ENCODE measurements at regions not wholly inside any gene's neighbourhood (a gene's known extent, or its start where the extent isn't known, plus 50 kb on each side); places are given as distances from the start of the nearest gene placed in this dataset.

GRCh38 chr5:61790678-61791077, 458.6 kb downstream of the ZSWIM6 start:
- no peak for DNase-seq (ENCODE audit: low read depth)

DNA sequence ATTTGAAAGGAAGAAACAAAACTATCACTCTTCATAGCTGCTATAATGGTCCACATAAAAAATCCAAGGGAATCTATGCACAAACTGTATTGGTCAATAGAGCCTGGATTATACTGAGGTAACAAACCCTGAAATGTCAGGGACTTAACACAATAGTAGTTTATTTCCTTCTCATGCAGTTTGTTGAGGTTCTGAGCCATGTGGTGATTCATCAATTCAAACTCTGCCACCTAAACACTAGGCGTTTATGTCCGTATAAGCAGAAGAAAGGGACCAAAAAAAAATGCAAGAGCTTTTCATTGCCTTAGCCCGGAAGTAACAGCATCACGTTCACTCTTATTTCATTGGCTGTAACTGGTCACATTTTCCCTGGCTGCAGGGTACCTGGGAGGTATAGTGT, 464.7 kb downstream of the ZSWIM6 start:
- no peak for DNase-seq (ENCODE audit: low read depth)

- DNase-seq (ENCODE audit: low read depth): no peak
Observed at GRCh38 chr5:61800450-61800849, 468.4 kb downstream of the ZSWIM6 start.

GRCh38 chr5:61801174-61801573, 469.1 kb downstream of the ZSWIM6 start:
- DNase-seq (ENCODE audit: low read depth): no peak

DNA sequence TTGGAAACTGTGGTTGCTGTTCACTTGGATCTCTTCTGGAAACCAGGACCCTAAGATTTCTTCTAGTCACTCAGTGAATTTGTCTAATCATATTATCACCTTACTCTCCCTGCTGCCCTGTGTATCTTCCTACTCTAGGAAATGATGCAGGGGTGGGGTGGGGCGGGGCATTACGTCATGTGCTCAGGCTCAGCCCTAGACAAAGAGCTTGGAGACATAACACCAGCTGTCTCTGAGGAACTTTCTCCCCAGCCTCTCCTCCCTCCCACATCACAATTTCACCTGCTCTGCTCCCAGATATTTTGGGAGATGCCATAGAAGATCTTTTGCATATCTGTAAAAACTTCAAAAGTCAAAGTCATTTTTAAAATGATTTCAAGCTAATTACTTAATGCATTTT, 470.4 kb downstream of the ZSWIM6 start:
- no peak for DNase-seq (ENCODE audit: low read depth)

DNA sequence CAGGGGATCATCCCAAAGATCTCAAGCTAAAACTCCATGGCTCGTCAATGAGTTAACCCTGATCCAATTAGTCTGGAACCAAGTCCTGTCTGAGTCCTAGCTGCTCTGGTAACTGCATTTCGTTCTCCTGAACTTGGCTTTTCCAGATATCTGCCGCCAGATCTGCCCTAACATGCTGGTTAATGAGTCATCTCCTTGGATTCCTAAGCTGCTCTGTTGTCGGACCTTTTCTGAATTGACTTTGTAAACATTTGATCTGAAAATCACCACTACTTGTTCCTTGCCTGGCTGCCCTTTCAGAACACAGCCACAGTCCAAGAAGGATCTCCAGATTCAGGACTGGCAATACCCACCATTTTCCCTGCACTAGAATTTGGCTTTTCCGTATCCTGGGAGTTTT, 473.0 kb downstream of the ZSWIM6 start:
- DNase-seq (ENCODE audit: low read depth): no peak

GRCh38 chr5:61806491-61807020, 474.5 kb downstream of the ZSWIM6 start:
- no peak for DNase-seq (ENCODE audit: low read depth)

DNA sequence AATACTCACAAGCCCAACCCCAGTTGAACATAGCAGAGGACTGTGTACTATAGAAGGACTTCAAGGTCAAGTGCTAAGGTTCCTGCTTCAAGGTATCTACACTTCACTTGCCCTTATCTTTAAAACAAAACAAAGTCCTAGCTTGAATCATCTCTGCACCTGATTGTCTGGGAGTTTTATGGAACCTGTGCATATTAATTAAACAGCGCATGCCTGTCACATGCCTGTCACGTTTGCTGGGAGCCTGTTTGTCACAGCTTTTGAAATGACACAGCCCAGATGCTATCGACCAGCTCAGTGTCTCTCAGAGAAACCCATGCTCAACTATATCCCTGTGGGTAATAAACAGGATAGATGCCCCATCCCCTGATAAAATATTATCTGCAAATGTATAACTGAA, 476.0 kb downstream of the ZSWIM6 start:
- DNase-seq (ENCODE audit: low read depth): no peak

DNA sequence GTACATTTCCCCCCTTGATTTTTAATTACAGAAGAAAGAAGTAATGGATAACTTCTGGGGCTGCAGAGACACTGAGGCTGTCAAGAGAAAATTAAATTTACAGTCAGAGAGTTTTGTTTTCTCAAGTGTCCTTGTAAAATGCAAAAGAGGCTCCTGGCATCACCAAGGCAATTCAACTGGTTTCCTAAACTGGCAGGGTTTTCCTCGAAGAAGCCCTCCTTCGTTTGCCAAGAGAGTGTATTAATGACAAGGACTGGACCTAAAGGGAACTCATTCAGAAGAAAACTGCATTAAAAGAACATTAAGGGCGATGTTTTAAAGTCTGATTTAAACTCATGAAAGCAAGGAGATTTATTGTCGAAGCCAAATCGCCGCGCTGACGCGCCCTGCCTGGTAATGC, 476.9 kb downstream of the ZSWIM6 start:
- DNase-seq (ENCODE audit: low read depth): no peak

DNA sequence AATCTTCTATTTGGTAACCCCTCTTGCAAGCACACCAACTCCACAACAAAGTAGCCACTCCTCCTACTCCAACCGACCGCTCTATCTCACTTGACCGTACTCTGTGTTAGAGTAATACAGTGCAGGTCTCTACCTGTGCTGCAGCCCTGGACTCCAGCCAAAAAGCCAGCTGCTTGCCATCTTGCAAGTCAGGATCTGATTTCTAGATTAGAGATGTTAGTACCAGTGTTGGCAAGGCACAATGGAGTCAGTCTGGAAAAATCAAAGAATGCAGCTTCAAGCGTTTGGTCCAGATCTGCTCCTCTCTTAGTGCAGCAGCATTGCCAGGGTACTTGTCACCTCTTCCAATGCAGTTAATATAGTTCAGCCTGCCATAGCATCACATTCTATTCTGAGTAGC, 477.6 kb downstream of the ZSWIM6 start:
- DNase-seq (ENCODE audit: low read depth): no peak

DNA sequence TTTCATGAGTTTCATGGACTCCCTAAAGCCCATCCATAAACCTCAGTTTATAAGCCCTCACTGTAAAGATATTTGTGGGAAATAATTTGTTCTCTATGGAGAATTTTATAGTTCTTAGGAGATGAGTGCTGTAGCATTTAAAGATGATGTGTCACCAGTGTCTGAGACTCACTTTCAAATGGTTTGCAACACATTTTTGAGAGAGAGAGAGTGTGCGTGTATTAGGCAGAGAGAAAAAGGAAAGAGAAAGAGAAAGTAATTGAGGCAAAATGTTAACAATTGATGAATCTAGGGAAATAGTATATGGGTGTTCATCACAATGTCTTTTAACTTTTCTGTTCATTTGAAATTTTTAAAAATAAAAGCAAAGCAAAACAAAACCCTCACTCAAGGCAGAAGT, 479.0 kb downstream of the ZSWIM6 start:
- no peak for DNase-seq (ENCODE audit: low read depth)

DNA sequence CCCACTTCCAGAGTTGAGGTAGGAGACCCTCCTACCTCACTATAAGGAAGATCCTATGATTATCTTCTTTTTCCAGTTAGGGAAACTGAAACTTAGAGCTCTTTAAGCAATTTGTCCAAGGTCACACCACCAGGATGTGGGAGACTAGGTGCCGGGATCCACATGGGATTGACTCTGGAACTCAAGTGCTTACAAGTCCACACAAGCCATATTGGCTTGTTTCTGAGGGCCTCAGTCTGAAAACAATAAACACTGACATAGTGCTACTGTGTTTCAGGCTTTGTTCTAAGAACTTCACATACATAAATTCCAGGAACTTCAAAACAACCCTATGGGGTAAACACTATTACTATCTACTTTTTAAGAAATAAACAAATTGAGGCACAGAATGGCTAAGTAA, 481.3 kb downstream of the ZSWIM6 start:
- no peak for DNase-seq (ENCODE audit: low read depth)

- DNase-seq (ENCODE audit: low read depth): no peak
Observed at GRCh38 chr5:61815339-61815738, 483.3 kb downstream of the ZSWIM6 start.

DNA sequence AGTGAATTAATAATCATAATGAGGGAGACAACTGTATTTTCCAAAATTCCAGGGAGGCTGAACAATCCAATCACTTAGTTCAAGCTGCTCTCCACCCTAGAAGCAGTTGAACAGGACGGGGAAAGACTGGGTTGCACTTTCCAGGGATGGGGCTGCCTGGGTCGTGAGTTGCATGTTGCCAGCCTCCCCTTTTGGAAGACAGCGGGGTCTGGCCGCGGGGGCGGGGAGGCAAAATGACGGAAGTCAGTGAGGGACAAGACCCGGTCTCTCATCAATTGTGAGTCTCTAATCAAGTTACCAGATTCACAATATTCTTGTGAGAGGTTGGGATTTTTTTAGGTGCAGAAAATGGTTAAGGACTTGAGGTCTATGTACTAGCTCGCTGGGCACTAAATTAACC, 484.1 kb downstream of the ZSWIM6 start:
- no peak for DNase-seq (ENCODE audit: low read depth)

DNA sequence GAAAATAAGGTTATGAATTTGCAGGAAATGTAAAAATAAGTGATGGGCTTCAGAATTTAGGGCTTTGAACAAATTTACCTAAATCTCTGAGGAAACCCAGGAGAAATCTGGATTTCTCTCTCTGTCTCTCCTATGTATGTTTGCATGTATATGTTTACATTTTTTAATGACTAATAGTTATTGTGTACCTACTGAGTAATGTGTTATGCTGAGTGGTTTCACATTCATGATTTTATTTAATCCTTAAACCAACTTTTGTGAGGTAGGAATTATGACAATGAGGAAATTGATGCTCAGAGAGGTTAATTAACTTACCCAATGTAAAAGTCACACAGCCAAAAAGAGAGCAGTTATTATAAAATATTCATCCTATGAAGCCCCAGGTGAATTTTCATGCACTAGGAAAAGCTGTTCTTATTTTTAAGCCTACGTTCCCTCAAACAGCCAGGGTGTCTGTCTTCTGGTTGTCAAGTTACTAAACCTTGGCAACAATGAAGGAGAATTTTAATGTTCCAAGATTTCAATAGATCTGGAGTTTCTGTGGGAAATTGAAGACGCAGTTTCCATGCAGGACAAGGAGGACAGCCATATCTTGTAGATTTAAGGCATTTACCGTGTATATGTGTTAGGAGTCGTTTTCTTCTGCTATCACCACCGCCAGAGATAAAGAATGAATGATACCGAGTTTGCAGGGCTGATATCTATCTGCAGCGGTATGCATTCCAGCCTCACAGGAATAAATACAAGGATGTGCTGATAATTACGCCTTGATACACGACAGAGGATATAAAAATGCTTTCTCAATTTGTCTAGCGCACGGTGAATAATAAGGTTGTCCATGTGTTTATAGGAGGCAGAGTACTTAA, 484.8 kb downstream of the ZSWIM6 start:
- DNase-seq (ENCODE audit: low read depth): no peak

GRCh38 chr5:61817472-61818326, 485.6 kb downstream of the ZSWIM6 start:
- DNase-seq (ENCODE audit: low read depth): no peak

GRCh38 chr5:61820836-61821235, 485.2 kb upstream of the KIF2A start:
- DNase-seq (ENCODE audit: low read depth): no peak

DNA sequence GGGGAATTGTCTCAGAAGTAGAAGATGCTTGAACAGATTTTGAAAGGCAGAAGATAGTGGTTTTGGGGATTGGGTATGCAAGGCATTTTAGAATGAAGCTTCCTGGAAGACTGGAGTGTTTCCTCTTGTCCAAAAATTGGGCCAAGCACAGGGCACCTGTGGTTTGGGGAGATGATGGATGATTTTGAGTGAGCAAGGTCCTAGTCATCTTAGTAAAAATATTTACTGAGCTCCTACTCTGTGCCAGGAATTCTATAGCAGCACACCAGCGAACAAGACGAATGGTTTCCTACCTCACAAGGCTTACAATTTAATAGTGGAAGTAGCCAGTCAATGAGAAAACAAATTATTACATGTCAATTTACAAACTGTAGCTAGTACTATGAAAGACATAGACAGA, 484.4 kb upstream of the KIF2A start:
- no peak for DNase-seq (ENCODE audit: low read depth)

DNA sequence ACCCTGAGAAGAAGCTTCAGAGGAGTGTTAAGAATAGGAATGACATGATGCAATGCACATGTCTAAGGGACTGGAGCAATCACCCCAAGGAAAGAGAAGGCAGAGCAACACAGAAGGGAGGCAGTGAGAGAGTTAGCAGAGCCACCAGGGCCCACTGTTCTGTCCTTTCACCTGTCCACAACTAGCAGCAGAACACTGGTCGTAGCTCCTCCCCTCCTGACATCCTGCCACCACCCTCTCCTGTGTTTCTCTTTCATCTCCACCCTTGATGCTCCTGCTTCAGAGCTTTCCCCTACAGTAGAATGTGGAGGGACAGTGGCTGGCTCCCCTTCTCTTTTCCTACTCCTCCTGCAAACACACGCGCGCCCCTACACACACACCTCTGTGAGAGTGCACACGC, 483.4 kb upstream of the KIF2A start:
- DNase-seq (ENCODE audit: low read depth): no peak

- DNase-seq (ENCODE audit: low read depth): no peak
Observed at GRCh38 chr5:61823065-61823464, 482.9 kb upstream of the KIF2A start.

- no peak for DNase-seq (ENCODE audit: low read depth)
Observed at GRCh38 chr5:61823781-61824180, 482.2 kb upstream of the KIF2A start.

DNA sequence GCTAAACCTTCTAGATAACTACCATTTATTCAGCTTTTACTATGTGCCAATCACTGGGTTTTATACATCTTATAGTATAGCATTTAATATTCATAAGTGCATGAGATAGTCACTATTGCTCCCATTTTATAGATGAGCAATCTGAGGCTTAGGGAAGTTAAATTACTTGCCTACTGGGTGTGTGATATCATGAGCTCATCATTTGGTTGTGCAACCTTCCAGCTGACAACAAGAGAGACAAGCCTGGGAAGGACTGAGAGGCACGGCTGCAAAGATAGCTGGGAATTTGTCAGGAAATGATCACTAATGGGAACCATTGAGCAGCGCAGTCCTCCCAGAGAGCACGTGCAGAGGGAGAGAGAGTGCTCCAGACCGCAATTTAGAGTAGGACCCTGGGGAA, 481.6 kb upstream of the KIF2A start:
- DNase-seq (ENCODE audit: low read depth): no peak

- no peak for DNase-seq (ENCODE audit: low read depth)
Observed at GRCh38 chr5:61827445-61827975, 478.5 kb upstream of the KIF2A start.

Data from activated T-cell treated with anti-CD3 and anti-CD28 coated beads for 48 hours (primary cell).